HCT116 (cell line): ENCODE measurements at regions not wholly inside any gene's neighbourhood (a gene's known extent, or its start where the extent isn't known, plus 50 kb on each side); places are given as distances from the start of the nearest gene placed in this dataset.

Experiments
- ATAC-seq: fragments of 200-7000 bp; cut with Tn5 transposase; 2 replicates; pipeline ENCODE4 v1.9.1; 2020; ENCODE audit warnings: mild to moderate bottlenecking, moderate library complexity
- BruUV-seq: library from RNA; stranded (reverse); fragments of 400-500 nt; replicated peaks from 2 replicates; lab custom pipeline; 2021; lab: Mats Ljungman, UMichigan
- CTCF ChIA-PET: fragments of 300-600 bp; sonication (Branson Sonifier 250); formaldehyde crosslinking; loops from one replicate; lab custom pipeline; 2021; ENCODE audit warnings: antibody characterized with exemption; lab: Charles Lee
- POLR2A ChIA-PET: fragments of 300-600, 350-600 bp; sonication (Branson Sonifier 250); formaldehyde crosslinking; loops from one replicate; lab custom pipeline; 2021; ENCODE audit warnings: antibody characterized with exemption; lab: Charles Lee
- RAD21 ChIA-PET, 2 experiments: fragments of 300-600 bp; sonication (Branson Sonifier 250); formaldehyde crosslinking; loops; one replicate each; lab custom pipeline; 2023; ENCODE audit warnings: low total read pairs in 2 of 2; ENCODE audit not compliant: uncharacterized antibody in 2 of 2, unreplicated experiment in 2 of 2, low non-redundant PET in 1 of 2; lab: Charles Lee
- DNase-seq: peaks from one replicate; pipeline ENCODE4 v3.0.0-alpha.2; 2010; ENCODE audit warnings: low read depth, low spot score
- H2AFZ ChIP-seq: fragments of 200-600 bp; shearing (Covaris generic), sonication (generic); 2 replicates; pipeline ENCODE4 v1.6.1; 2017; ENCODE audit warnings: low read depth, mixed run types, mixed read lengths, antibody characterized with exemption, low read length; ENCODE audit not compliant: poor library complexity, severe bottlenecking
- H3K27ac ChIP-seq: 2 replicates; pipeline ENCODE4 v1.5.1; 2012; ENCODE audit warnings: low read depth, low read length
- H3K27me3 ChIP-seq: fragments of 200-600 bp; sonication (generic); 2 replicates; pipeline ENCODE4 v1.6.1; 2016; ENCODE audit warnings: mixed run types, low read length, mixed read lengths; ENCODE audit not compliant: insufficient read depth
- H3K36me3 ChIP-seq, 2 experiments: fragments of 200-500 bp in 1 of 2; fragments of 200-600 bp in 1 of 2; sonication (Bioruptor generic) in 1 of 2; sonication (generic) in 1 of 2; 2 replicates each; pipeline versions ENCODE4 v1.5.1 to v1.6.1; 2014 to 2016; ENCODE audit warnings: low read length in 2 of 2, inconsistent platforms in 1 of 2, mixed read lengths in 1 of 2, mixed run types in 1 of 2; ENCODE audit not compliant: insufficient read depth in 2 of 2, control insufficient read depth in 1 of 2
- H3K4me1 ChIP-seq, 2 experiments: fragments of 200-600 bp in 1 of 2; sonication (generic) in 1 of 2; 2 replicates each; pipeline versions ENCODE4 v1.5.1 to v1.6.1; 2012 to 2017; ENCODE audit warnings: low read length in 2 of 2, inconsistent platforms in 1 of 2, mild to moderate bottlenecking in 1 of 2, mixed read lengths in 1 of 2, mixed run types in 1 of 2, moderate library complexity in 1 of 2; ENCODE audit not compliant: insufficient read depth in 2 of 2, control insufficient read depth in 1 of 2
- H3K4me2 ChIP-seq: fragments of 200-600 bp; sonication (generic); 2 replicates; pipeline ENCODE4 v1.6.1; 2017; ENCODE audit warnings: mixed run types, low read length, mixed read lengths
- H3K4me3 ChIP-seq, 2 experiments: fragments of 200-600 bp in 1 of 2; sonication (generic) in 1 of 2; replicated peaks in 1 of 2; 2 replicates each; pipeline ENCODE4 v1.5.1; 2011 to 2016; ENCODE audit warnings: low read length in 2 of 2, control low read depth in 1 of 2, low read depth in 1 of 2, mild to moderate bottlenecking in 1 of 2, mixed read lengths in 1 of 2, mixed run types in 1 of 2
- H3K79me2 ChIP-seq: fragments of 200-600 bp; sonication (generic); 2 replicates; pipeline ENCODE4 v1.6.1; 2017; ENCODE audit warnings: mild to moderate bottlenecking, mixed run types, low read length, moderate library complexity, mixed read lengths; ENCODE audit not compliant: insufficient read depth
- H3K9ac ChIP-seq: fragments of 200-600 bp; sonication (generic); 2 replicates; pipeline ENCODE4 v1.6.1; 2016; ENCODE audit warnings: low read length, mixed read lengths
- H3K9me2 ChIP-seq: fragments of 200-600 bp; sonication (generic), shearing (Covaris generic); 2 replicates; pipeline ENCODE4 v1.6.1; 2017; ENCODE audit warnings: mixed run types, mild to moderate bottlenecking, moderate library complexity; ENCODE audit not compliant: insufficient read depth
- H3K9me3 ChIP-seq, 2 experiments: fragments of 200-500 bp in 1 of 2; fragments of 200-600 bp in 1 of 2; sonication (Bioruptor generic) in 1 of 2; sonication (generic) in 1 of 2; 2 replicates each; pipeline ENCODE4 v1.6.1; 2014 to 2017; ENCODE audit warnings: low read length in 2 of 2, mixed read lengths in 2 of 2, inconsistent platforms in 1 of 2, low read depth in 1 of 2, mild to moderate bottlenecking in 1 of 2, mixed run types in 1 of 2, moderate library complexity in 1 of 2; ENCODE audit not compliant: control insufficient read depth in 1 of 2, insufficient read depth in 1 of 2
- H4K20me1 ChIP-seq: fragments of 200-600 bp; sonication (generic), shearing (Covaris generic); 2 replicates; pipeline ENCODE4 v1.6.1; 2017; ENCODE audit warnings: mixed run types, mild to moderate bottlenecking, moderate library complexity; ENCODE audit not compliant: insufficient read depth
- ATF3 ChIP-seq: IDR thresholded peaks from 2 replicates; pipeline ENCODE4 v1.6.1; 2012
- CEBPB ChIP-seq: IDR thresholded peaks from 2 replicates; pipeline ENCODE4 v1.6.1; 2012; ENCODE audit warnings: low read depth
- EGR1 ChIP-seq: IDR thresholded peaks from 2 replicates; pipeline ENCODE4 v1.6.1; 2012; ENCODE audit warnings: low read depth
- ELF1 ChIP-seq: IDR thresholded peaks from 2 replicates; pipeline ENCODE4 v1.6.1; 2012; ENCODE audit warnings: low read depth, borderline replicate concordance
- JUND ChIP-seq: IDR thresholded peaks from 2 replicates; pipeline ENCODE4 v1.6.1; 2012
- POLR2A ChIP-seq: IDR thresholded peaks from 2 replicates; pipeline ENCODE4 v1.7.0; 2011; ENCODE audit warnings: borderline replicate concordance; ENCODE audit not compliant: insufficient read depth, insufficient read length; ENCODE audit errors: extremely low read depth
- POLR2AphosphoS5 ChIP-seq: IDR thresholded peaks from 2 replicates; pipeline ENCODE4 v1.6.1; 2011; ENCODE audit warnings: mild to moderate bottlenecking, low read depth, low read length, moderate library complexity
- SIN3A ChIP-seq: IDR thresholded peaks from 2 replicates; pipeline ENCODE4 v1.6.1; 2012; ENCODE audit warnings: low read depth
- SP1 ChIP-seq: IDR thresholded peaks from 2 replicates; pipeline ENCODE4 v1.6.1; 2012; ENCODE audit warnings: low read depth
- TCF7L2 ChIP-seq: IDR thresholded peaks from 2 replicates; pipeline ENCODE4 v1.7.0; 2011; ENCODE audit warnings: borderline replicate concordance, inconsistent platforms; ENCODE audit not compliant: insufficient read depth, insufficient read length; ENCODE audit errors: extremely low read depth
- ZNF274 ChIP-seq: fragments of 200-500 bp; sonication (Bioruptor generic); IDR thresholded peaks from 2 replicates; pipeline ENCODE4 v1.6.1; 2014; ENCODE audit warnings: mild to moderate bottlenecking, low read depth, low read length, inconsistent platforms
- intact Hi-C: fragments of 100-400 bp; cut with micrococcal nuclease; formaldehyde crosslinking; loops from 2 replicates; pipeline ENCODE4 v1.10.0; 2022
- TF ChIP-seq, protein P1 (sequence below): IDR thresholded peaks from 2 replicates; pipeline ENCODE4 v1.6.1; 2011; ENCODE audit warnings: mild to moderate bottlenecking, low read length, moderate library complexity; ENCODE audit not compliant: insufficient replicate concordance; ENCODE audit errors: extremely low read depth
- TF ChIP-seq, protein P2 (sequence below), 3 experiments: fragments of 200-600 bp in 1 of 3; sonication (generic) in 1 of 3; IDR thresholded peaks in 2 of 3; conservative IDR thresholded peaks in 1 of 3; 2 replicates each; pipeline ENCODE4 v1.5.1; 2012 to 2017; ENCODE audit warnings: low read depth in 2 of 3, low read length in 2 of 3, antibody characterized with exemption in 1 of 3, borderline replicate concordance in 1 of 3, control low read depth in 1 of 3, mild to moderate bottlenecking in 1 of 3, mixed read lengths in 1 of 3, mixed run types in 1 of 3, moderate library complexity in 1 of 3; ENCODE audit not compliant: insufficient read depth in 1 of 3

- H3K4me1 ChIP-seq = no peaks in the 10 kb centered on the region
- no peak overlapping the region for H2AFZ ChIP-seq
- H4K20me1 ChIP-seq = no peaks in the 10 kb centered on the region
- H3K9me2 ChIP-seq = no peaks in the 10 kb centered on the region
- TF ChIP-seq CEBPB (no peak), TCF7L2 (no peak), ZNF274 (no peak), ELF1 (no peak), ATF3 (no peak), JUND (no peak), EGR1 (no peak), POLR2A (no peak), POLR2AphosphoS5 (no peak), SIN3A (no peak), SP1 (no peak)
- TF ChIP-seq, protein P1, sequence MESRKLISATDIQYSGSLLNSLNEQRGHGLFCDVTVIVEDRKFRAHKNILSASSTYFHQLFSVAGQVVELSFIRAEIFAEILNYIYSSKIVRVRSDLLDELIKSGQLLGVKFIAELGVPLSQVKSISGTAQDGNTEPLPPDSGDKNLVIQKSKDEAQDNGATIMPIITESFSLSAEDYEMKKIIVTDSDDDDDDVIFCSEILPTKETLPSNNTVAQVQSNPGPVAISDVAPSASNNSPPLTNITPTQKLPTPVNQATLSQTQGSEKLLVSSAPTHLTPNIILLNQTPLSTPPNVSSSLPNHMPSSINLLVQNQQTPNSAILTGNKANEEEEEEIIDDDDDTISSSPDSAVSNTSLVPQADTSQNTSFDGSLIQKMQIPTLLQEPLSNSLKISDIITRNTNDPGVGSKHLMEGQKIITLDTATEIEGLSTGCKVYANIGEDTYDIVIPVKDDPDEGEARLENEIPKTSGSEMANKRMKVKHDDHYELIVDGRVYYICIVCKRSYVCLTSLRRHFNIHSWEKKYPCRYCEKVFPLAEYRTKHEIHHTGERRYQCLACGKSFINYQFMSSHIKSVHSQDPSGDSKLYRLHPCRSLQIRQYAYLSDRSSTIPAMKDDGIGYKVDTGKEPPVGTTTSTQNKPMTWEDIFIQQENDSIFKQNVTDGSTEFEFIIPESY = no peak
- TF ChIP-seq, protein P2, sequence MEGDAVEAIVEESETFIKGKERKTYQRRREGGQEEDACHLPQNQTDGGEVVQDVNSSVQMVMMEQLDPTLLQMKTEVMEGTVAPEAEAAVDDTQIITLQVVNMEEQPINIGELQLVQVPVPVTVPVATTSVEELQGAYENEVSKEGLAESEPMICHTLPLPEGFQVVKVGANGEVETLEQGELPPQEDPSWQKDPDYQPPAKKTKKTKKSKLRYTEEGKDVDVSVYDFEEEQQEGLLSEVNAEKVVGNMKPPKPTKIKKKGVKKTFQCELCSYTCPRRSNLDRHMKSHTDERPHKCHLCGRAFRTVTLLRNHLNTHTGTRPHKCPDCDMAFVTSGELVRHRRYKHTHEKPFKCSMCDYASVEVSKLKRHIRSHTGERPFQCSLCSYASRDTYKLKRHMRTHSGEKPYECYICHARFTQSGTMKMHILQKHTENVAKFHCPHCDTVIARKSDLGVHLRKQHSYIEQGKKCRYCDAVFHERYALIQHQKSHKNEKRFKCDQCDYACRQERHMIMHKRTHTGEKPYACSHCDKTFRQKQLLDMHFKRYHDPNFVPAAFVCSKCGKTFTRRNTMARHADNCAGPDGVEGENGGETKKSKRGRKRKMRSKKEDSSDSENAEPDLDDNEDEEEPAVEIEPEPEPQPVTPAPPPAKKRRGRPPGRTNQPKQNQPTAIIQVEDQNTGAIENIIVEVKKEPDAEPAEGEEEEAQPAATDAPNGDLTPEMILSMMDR (IDR thresholded peaks at IDR 0.05 in 2 of 3, conservative IDR thresholded peaks at IDR 0.05 in 1 of 3; ENCODE audit: borderline replicate concordance in 1 of 3, insufficient read depth in 1 of 3, low read depth in 2 of 3, low read length in 2 of 3) = no peak
- H3K27ac ChIP-seq = no peak overlapping the region
- CTCF ChIA-PET = no interaction called here
- H3K79me2 ChIP-seq = no peaks in the 10 kb centered on the region
- no peak overlapping the region for H3K4me2 ChIP-seq
- H3K9ac ChIP-seq = no peak overlapping the region
- H3K27me3 ChIP-seq = peaks cover 15% of the 10 kb centered on the region
- ATAC-seq (no peak), DNase-seq (no peak)
- no peaks in the 10 kb centered on the region for H3K9me3 ChIP-seq
- POLR2A ChIA-PET = no interaction called here
- H3K36me3 ChIP-seq = no peaks in the 10 kb centered on the region
- no TSS peak for BruUV-seq
- no peak overlapping the region for H3K4me3 ChIP-seq
- intact Hi-C loops = no loop called here
- RAD21 ChIA-PET = no interaction called here
Observed at GRCh38 chr9:7341571-7341970, 458.0 kb downstream of the DMAC1 start.
